ENCODE measurements at regions not wholly inside any gene's neighbourhood (a gene's known extent, or its start where the extent isn't known, plus 50 kb on each side); places are given as distances from the start of the nearest gene placed in this dataset.
"Not testable (repeated sequence)": the region's sequence is repeated elsewhere in the genome, so short reads cannot be mapped to it uniquely, and the experiment has no call there.

DNA sequence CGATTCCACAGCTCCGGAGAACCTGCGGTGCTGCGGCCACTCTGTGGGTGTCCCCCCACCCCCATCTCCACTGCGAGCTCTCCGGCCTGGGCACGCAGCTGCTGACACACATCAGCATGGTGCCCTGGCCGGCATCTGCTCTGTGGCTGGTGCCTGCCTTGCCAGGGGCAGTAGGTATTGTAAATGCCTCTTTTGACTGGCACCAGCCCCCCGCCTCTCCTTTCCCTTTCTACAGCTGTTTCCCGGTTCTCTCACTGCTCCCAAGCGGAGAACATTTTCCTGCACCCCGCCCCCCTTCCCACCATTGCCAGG, 357.1 kb upstream of the ZNF32 start:
- Histone ChIP-seq H3K4me3 (ENCODE audit: insufficient read depth, low read depth, low read length, poor library complexity, severe bottlenecking) (no peak overlapping the region), H3K36me3 (ENCODE audit: control insufficient read depth, insufficient read depth, low read length) (no peaks in the 10 kb centered on the region), H3K27me3 (replicated peaks; ENCODE audit: control insufficient read depth, insufficient read depth, low read length, poor library complexity, severe bottlenecking) (no peaks in the 10 kb centered on the region), H3K4me1 (ENCODE audit: control insufficient read depth, insufficient read depth, low read length, poor library complexity, severe bottlenecking) (no peaks in the 10 kb centered on the region), H3K9me3 (ENCODE audit: control insufficient read depth, low read length) (no peaks in the 10 kb centered on the region), H3K27ac (ENCODE audit: insufficient read depth, low read length, poor library complexity, severe bottlenecking) (no peak overlapping the region)
- DNase-seq, result no peak

DNA sequence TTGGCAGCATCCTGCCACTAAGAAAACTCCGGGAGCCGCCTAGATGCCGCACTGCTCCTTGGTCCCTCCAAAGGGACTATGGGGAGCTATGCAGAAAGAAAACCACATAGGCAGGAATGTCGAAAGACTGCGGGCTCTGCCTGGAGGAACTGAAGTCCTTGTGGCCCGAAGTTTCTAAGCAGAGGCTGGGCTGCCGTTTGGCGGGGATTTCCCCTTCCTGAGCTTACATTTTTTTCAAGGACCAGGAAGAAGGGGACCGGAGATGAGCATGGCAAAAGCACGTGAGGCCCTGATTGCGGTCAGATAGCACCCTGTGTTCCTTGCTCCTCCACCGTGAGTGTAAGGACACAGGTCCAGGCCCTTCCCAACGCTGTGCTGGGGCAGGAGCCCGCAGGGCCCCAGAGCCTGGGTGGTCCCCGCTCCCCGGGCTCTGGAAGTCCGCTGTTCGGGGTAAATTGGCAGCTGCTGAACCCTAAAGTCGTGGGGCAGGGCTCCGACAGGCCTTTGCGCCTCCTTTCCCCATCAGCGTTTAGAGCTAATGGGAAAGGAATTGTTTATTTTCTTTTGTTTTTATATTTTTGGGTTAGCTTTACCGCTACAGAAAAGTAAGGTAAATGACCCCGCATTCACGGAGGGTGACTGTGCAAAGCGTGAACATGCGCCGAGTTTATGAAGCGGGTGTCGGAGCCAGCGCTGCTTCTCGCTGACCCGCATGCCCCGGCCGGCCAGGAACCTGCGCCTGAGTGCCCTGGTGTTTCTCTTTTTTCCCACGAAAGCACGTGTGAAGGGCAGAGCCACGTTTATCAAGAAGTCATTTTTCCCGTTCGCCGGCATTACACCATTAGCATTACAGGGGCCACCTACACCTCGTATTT, 356.5 kb upstream of the ZNF32 start:
- DNase-seq, result no peak
- H3K4me3 ChIP-seq (ENCODE audit: insufficient read depth, low read depth, low read length, poor library complexity, severe bottlenecking), result no peak overlapping the region
- no peaks in the 10 kb centered on the region for H3K4me1 ChIP-seq (ENCODE audit: control insufficient read depth, insufficient read depth, low read length, poor library complexity, severe bottlenecking)
- no peaks in the 10 kb centered on the region for H3K36me3 ChIP-seq (ENCODE audit: control insufficient read depth, insufficient read depth, low read length)
- no peaks in the 10 kb centered on the region for H3K9me3 ChIP-seq (ENCODE audit: control insufficient read depth, low read length)
- H3K27ac ChIP-seq (ENCODE audit: insufficient read depth, low read length, poor library complexity, severe bottlenecking), result no peak overlapping the region
- no peaks in the 10 kb centered on the region for H3K27me3 ChIP-seq (replicated peaks; ENCODE audit: control insufficient read depth, insufficient read depth, low read length, poor library complexity, severe bottlenecking)

DNA sequence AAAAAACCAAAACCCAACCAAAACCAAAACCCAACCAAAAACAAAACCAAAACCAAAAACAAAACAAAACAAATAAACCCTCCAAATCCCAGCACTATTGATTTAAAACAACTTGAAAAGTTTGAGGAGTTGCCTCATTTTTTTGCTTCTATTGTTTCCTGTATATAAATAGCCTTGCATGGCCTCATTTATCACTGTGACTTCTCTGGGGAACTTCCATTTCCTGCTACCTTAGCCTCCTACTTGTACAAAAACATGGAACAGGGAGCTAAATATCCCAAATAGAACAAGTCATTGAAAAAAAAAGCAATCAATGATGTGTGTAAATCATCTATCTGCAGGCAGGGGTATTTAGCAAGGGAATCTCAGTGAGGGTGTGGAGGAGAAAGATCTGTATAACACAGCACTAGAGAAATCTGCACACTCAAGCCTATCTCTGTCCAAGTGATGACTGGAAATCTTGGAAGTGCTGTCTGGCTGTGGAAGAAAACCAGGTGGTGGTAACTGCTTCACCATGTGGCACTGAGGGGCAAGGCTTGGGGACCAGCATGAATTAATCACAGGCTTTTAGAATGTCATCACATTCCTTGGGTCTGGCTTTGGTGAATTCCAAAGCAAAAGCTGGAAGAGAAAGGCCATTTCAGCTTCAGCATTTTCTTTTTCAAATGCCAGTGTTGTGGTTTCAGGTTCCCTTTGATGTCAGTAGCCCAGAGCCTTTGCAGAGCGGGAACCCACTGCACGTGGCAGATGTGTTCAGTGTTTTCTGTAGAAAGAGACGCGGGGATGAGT, 349.5 kb upstream of the ZNF32 start:
- no peak for DNase-seq
- no peaks in the 10 kb centered on the region for H3K4me1 ChIP-seq (ENCODE audit: control insufficient read depth, insufficient read depth, low read length, poor library complexity, severe bottlenecking)

DNA sequence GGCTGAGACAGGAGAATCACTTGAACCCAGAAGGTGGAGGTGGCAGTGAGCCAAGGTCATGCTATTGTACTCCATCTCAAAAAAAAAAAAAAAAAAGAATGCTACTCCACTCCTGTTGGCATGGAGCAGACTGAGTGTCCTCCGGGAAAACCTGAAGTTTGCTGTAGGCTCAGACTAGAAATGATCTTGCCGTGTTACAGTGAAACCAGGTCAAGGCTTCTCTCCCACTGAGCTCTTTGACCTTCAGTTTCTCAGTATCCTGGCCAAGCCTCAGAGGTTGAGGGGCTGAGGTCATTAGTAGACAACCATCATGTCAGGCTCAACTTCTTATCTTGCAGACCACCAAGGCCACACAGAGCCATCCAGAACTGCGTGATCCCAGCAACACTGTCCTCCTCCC, 348.6 kb upstream of the ZNF32 start:
- Histone ChIP-seq H3K27me3 (replicated peaks; ENCODE audit: control insufficient read depth, insufficient read depth, low read length, poor library complexity, severe bottlenecking) (no peaks in the 10 kb centered on the region), H3K9me3 (ENCODE audit: control insufficient read depth, low read length) (no peaks in the 10 kb centered on the region), H3K36me3 (ENCODE audit: control insufficient read depth, insufficient read depth, low read length) (no peaks in the 10 kb centered on the region), H3K4me1 (ENCODE audit: control insufficient read depth, insufficient read depth, low read length, poor library complexity, severe bottlenecking) (no peaks in the 10 kb centered on the region), H3K4me3 (ENCODE audit: insufficient read depth, low read depth, low read length, poor library complexity, severe bottlenecking) (no peak overlapping the region), H3K27ac (ENCODE audit: insufficient read depth, low read length, poor library complexity, severe bottlenecking) (no peak overlapping the region)
- DNase-seq, result no peak

More for the DNA sequence above, 349.5 kb upstream of the ZNF32 start:
- no peak overlapping the region for H3K4me3 ChIP-seq (ENCODE audit: insufficient read depth, low read depth, low read length, poor library complexity, severe bottlenecking)
- no peaks in the 10 kb centered on the region for H3K36me3 ChIP-seq (ENCODE audit: control insufficient read depth, insufficient read depth, low read length)
- H3K27ac ChIP-seq (ENCODE audit: insufficient read depth, low read length, poor library complexity, severe bottlenecking), result no peak overlapping the region
- H3K9me3 ChIP-seq (ENCODE audit: control insufficient read depth, low read length), result no peaks in the 10 kb centered on the region
- no peaks in the 10 kb centered on the region for H3K27me3 ChIP-seq (replicated peaks; ENCODE audit: control insufficient read depth, insufficient read depth, low read length, poor library complexity, severe bottlenecking)

DNA sequence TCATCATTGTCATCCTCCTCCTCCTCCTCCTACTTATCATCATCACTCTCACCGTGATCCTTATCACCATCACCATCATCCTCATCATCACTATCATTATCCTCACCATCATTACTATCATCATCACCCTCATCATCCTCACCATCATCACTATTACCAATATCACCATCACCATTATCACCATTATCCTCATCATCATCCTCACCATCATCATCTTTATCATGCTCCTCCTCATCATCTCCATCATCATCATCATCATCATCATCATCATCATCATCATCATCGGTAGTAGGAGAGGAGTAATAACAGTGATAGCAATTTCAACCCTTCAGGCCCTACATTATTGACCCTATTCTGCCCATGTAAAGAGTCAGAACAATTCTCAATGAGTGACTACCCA, 345.9 kb upstream of the ZNF32 start:
- no peaks in the 10 kb centered on the region for H3K36me3 ChIP-seq (ENCODE audit: control insufficient read depth, insufficient read depth, low read length)
- no peak overlapping the region for H3K27ac ChIP-seq (ENCODE audit: insufficient read depth, low read length, poor library complexity, severe bottlenecking)
- no peaks in the 10 kb centered on the region for H3K27me3 ChIP-seq (replicated peaks; ENCODE audit: control insufficient read depth, insufficient read depth, low read length, poor library complexity, severe bottlenecking)
- H3K4me1 ChIP-seq (ENCODE audit: control insufficient read depth, insufficient read depth, low read length, poor library complexity, severe bottlenecking), result no peaks in the 10 kb centered on the region
- H3K4me3 ChIP-seq (ENCODE audit: insufficient read depth, low read depth, low read length, poor library complexity, severe bottlenecking), result no peak overlapping the region
- DNase-seq, result no peak
- H3K9me3 ChIP-seq (ENCODE audit: control insufficient read depth, low read length), result no peaks in the 10 kb centered on the region

DNA sequence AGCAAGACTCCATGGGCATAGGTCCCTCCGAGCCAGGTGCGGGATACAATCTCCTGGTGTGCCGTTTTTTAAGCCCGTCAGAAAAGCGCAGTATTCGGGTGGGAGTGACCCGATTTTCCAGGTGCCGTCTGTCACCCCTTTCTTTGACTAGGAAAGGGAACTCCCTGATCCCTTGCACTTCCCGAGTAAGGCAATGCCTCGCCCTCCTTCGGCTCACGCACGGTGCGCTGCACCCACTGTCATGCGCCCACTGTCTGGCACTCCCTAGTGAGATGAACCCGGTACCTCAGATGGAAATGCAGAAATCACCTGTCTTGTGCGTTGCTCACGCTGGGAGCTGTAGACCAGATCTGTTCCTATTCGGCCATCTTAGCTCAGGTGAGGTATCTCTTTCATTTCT, 344.1 kb upstream of the ZNF32 start:
- not testable (repeated sequence) for H3K4me3 ChIP-seq (ENCODE audit: insufficient read depth, low read depth, low read length, poor library complexity, severe bottlenecking); H3K27ac ChIP-seq (ENCODE audit: insufficient read depth, low read length, poor library complexity, severe bottlenecking); H3K4me1 ChIP-seq (ENCODE audit: control insufficient read depth, insufficient read depth, low read length, poor library complexity, severe bottlenecking); H3K9me3 ChIP-seq (ENCODE audit: control insufficient read depth, low read length); H3K27me3 ChIP-seq (replicated peaks; ENCODE audit: control insufficient read depth, insufficient read depth, low read length, poor library complexity, severe bottlenecking); DNase-seq; H3K36me3 ChIP-seq (ENCODE audit: control insufficient read depth, insufficient read depth, low read length)

DNA sequence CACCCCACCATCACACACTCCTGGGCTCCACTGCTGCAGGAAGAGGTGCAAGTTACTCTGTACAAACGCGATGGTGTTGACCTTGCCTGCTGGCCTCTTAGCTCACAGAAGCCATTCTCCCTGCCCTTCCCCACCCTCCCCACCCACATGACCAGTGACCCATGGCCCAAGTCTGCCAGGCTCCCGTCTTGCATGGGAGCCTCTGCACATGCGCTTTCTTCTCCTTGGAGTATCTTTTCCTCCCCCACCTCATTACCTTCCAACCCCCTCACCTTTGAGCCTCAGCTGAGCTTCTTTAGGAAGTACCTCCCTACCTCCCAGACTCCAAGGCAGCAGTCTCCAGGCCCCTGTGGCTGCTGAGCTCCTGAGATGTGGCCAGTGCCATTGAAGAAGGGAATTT, 337.7 kb upstream of the ZNF32 start:
- Histone ChIP-seq H3K4me1 (ENCODE audit: control insufficient read depth, insufficient read depth, low read length, poor library complexity, severe bottlenecking) (no peaks in the 10 kb centered on the region), H3K9me3 (ENCODE audit: control insufficient read depth, low read length) (no peaks in the 10 kb centered on the region), H3K4me3 (ENCODE audit: insufficient read depth, low read depth, low read length, poor library complexity, severe bottlenecking) (no peak overlapping the region), H3K36me3 (ENCODE audit: control insufficient read depth, insufficient read depth, low read length) (no peaks in the 10 kb centered on the region), H3K27me3 (replicated peaks; ENCODE audit: control insufficient read depth, insufficient read depth, low read length, poor library complexity, severe bottlenecking) (no peaks in the 10 kb centered on the region), H3K27ac (ENCODE audit: insufficient read depth, low read length, poor library complexity, severe bottlenecking) (no peak overlapping the region)
- DNase-seq, result no peak

DNA sequence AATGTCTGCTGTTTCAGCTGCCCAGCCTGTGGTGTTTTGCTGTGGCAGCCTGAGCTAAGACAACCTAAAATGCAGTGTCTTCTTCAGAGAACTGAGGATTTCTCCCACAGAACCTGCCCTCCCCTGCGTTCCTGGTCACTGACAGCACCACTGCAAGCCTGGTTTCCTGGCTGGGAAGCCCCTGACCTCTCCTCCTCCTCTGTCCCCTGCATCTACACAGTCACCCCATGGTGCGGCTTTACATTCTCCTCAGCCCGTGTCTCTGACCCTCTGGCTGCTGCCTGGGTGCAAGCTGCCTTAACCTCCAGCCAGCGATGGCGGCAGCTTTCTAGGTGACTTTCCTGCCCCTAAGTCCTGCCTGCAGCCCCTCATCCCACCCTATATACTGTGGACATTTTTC, 337.3 kb upstream of the ZNF32 start:
- no peak for DNase-seq
- Histone ChIP-seq H3K4me3 (ENCODE audit: insufficient read depth, low read depth, low read length, poor library complexity, severe bottlenecking) (no peak overlapping the region), H3K27ac (ENCODE audit: insufficient read depth, low read length, poor library complexity, severe bottlenecking) (no peak overlapping the region), H3K27me3 (replicated peaks; ENCODE audit: control insufficient read depth, insufficient read depth, low read length, poor library complexity, severe bottlenecking) (no peaks in the 10 kb centered on the region), H3K9me3 (ENCODE audit: control insufficient read depth, low read length) (no peaks in the 10 kb centered on the region), H3K36me3 (ENCODE audit: control insufficient read depth, insufficient read depth, low read length) (no peaks in the 10 kb centered on the region), H3K4me1 (ENCODE audit: control insufficient read depth, insufficient read depth, low read length, poor library complexity, severe bottlenecking) (no peaks in the 10 kb centered on the region)

DNA sequence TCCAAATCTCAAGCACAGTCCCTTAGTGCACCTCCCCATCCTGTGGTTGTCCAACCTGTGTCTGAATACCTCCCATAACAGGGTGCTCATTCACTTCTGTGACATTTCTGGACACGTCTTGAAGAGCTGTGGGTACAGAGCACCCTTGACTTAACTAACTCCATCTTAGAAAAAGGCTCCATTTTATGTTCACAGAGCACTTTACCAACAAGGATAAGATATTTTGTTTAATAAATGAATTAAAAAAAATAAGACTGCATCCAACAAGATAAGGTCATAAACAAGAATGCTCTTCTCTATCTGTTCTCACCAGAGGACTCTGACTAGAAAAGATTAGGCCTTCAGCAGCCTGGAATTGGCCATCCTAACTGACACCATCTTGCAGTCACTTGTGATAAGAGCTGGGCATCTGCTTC, 335.2 kb upstream of the ZNF32 start:
- no peak overlapping the region for H3K27ac ChIP-seq (ENCODE audit: insufficient read depth, low read length, poor library complexity, severe bottlenecking)
- H3K27me3 ChIP-seq (replicated peaks; ENCODE audit: control insufficient read depth, insufficient read depth, low read length, poor library complexity, severe bottlenecking), result no peaks in the 10 kb centered on the region

DNA sequence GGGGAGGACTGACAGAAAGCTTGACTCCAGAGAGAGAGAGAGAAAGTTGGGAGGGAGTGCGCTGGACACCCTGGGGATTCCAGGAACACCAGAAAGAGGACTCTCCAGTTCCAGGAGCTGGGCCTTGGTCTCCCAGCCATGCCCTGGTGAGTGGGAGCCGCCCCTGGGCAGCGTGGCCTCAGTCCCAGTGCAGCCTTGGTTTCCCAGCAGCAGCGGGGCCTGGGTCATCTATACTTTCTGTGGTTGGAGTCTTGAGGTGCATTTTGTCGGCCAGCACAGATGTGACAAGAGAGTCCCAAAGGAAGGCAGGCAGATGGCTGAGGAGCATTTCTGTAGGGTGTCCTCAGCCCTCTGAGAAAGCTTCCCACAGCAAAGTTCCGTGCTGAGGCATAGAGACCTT, 334.7 kb upstream of the ZNF32 start:
- no peak overlapping the region for H3K4me3 ChIP-seq (ENCODE audit: insufficient read depth, low read depth, low read length, poor library complexity, severe bottlenecking)

More for the DNA sequence above, 335.2 kb upstream of the ZNF32 start:
- no peak for DNase-seq
- H3K4me1 ChIP-seq (ENCODE audit: control insufficient read depth, insufficient read depth, low read length, poor library complexity, severe bottlenecking), result no peaks in the 10 kb centered on the region
- no peaks in the 10 kb centered on the region for H3K36me3 ChIP-seq (ENCODE audit: control insufficient read depth, insufficient read depth, low read length)
- no peaks in the 10 kb centered on the region for H3K9me3 ChIP-seq (ENCODE audit: control insufficient read depth, low read length)
- no peak overlapping the region for H3K4me3 ChIP-seq (ENCODE audit: insufficient read depth, low read depth, low read length, poor library complexity, severe bottlenecking)

More for the DNA sequence above, 334.7 kb upstream of the ZNF32 start:
- no peaks in the 10 kb centered on the region for H3K9me3 ChIP-seq (ENCODE audit: control insufficient read depth, low read length)
- H3K27ac ChIP-seq (ENCODE audit: insufficient read depth, low read length, poor library complexity, severe bottlenecking), result no peak overlapping the region
- no peaks in the 10 kb centered on the region for H3K4me1 ChIP-seq (ENCODE audit: control insufficient read depth, insufficient read depth, low read length, poor library complexity, severe bottlenecking)
- no peaks in the 10 kb centered on the region for H3K36me3 ChIP-seq (ENCODE audit: control insufficient read depth, insufficient read depth, low read length)
- H3K27me3 ChIP-seq (replicated peaks; ENCODE audit: control insufficient read depth, insufficient read depth, low read length, poor library complexity, severe bottlenecking), result no peaks in the 10 kb centered on the region
- DNase-seq, result no peak
